Myocyte (in vitro differentiated cells): ENCODE measurements at regions not wholly inside any gene's neighbourhood (a gene's known extent, or its start where the extent isn't known, plus 50 kb on each side); places are given as distances from the start of the nearest gene placed in this dataset.
"Not testable (repeated sequence)": the region's sequence is repeated elsewhere in the genome, so short reads cannot be mapped to it uniquely, and the experiment has no call there.

Experiments
- DNase-seq: peaks from one replicate; pipeline ENCODE4 v3.0.0-alpha.2; 2012; ENCODE audit warnings: low read depth

- not testable (repeated sequence) for DNase-seq
These were observed 90.1 kb upstream of the GRIN2A start for GRCh38 chr16:10272250-10272854.

GRCh38 chr16:10275214-10275996, 93.2 kb upstream of the GRIN2A start:
- not testable (repeated sequence) for DNase-seq

- no peak for DNase-seq
These were observed 95.4 kb upstream of the GRIN2A start for GRCh38 chr16:10277597-10277996.

- no peak for DNase-seq
These were observed 98.3 kb upstream of the GRIN2A start for GRCh38 chr16:10280262-10281170.

GRCh38 chr16:10282367-10282766, 100.1 kb upstream of the GRIN2A start:
- no peak for DNase-seq

- DNase-seq = not testable (repeated sequence)
These were observed 101.0 kb upstream of the GRIN2A start for GRCh38 chr16:10283246-10283645.

GRCh38 chr16:10290467-10291105, 95.3 kb upstream of the ATF7IP2 start:
- not testable (repeated sequence) for DNase-seq

GRCh38 chr16:10292197-10292596, 93.7 kb upstream of the ATF7IP2 start:
- not testable (repeated sequence) for DNase-seq

- DNase-seq = not testable (repeated sequence)
These were observed 92.9 kb upstream of the ATF7IP2 start for GRCh38 chr16:10292976-10293375.

- not testable (repeated sequence) for DNase-seq
These were observed 91.7 kb upstream of the ATF7IP2 start for GRCh38 chr16:10294153-10294552.

- no peak for DNase-seq
These were observed 88.9 kb upstream of the ATF7IP2 start for GRCh38 chr16:10296956-10297340.

GRCh38 chr16:10297341-10298006, 88.4 kb upstream of the ATF7IP2 start:
- DNase-seq = no peak

- no peak for DNase-seq
These were observed 85.0 kb upstream of the ATF7IP2 start for GRCh38 chr16:10300905-10301304.

GRCh38 chr16:10301547-10301946, 84.3 kb upstream of the ATF7IP2 start:
- DNase-seq = not testable (repeated sequence)

GRCh38 chr16:10305912-10306311, 79.9 kb upstream of the ATF7IP2 start:
- no peak for DNase-seq

- DNase-seq = no peak
These were observed 77.3 kb upstream of the ATF7IP2 start for GRCh38 chr16:10308305-10309193.

- DNase-seq = no peak
These were observed 76.5 kb upstream of the ATF7IP2 start for GRCh38 chr16:10309271-10309932.

GRCh38 chr16:10312008-10312407, 73.9 kb upstream of the ATF7IP2 start:
- no peak for DNase-seq
